ENCODE measurements at regions not wholly inside any gene's neighbourhood (a gene's known extent, or its start where the extent isn't known, plus 50 kb on each side); places are given as distances from the start of the nearest gene placed in this dataset.
A peak's percentile ranks its signal among the peaks of the same experiment; 100 is the strongest.

DNA sequence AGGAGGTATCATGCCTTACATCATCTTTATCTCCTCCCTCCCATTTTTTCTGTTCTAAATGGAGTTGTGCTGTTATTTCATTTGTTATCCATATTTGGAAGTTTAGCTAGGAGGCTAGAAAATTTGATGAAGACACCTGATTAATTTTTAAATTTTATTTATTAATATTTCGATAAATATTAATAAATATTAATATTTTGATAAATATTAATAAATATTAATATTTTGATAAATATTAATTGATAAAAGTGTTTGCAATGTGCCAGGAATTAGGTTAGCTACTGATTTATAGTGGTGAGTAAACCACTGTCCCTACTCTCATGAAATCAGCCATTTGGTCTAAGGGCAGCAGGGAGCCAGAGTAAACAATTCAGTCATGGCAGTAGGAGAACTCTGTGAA, 161.4 kb downstream of the GNAT3 start:
- Histone ChIP-seq H3K27me3 (ENCODE audit: control insufficient read depth in 3 of 3, insufficient read depth in 3 of 3, low read length in 3 of 3) (no peaks in the 10 kb centered on the region), H3K9ac (ENCODE audit: low read depth in 1 of 3, low read length in 3 of 3) (no peak overlapping the region), H3K27ac (ENCODE audit: low read depth, low read length) (no peak overlapping the region), H3K4me1 (ENCODE audit: control insufficient read depth in 3 of 3, insufficient read depth in 3 of 3, low read length in 3 of 3) (peaks cover 0 to 6% (median 0%) of the 10 kb centered on the region in 3 donors), H3K36me3 (ENCODE audit: control insufficient read depth in 3 of 3, insufficient read depth in 3 of 3, low read length in 3 of 3) (no peaks in the 10 kb centered on the region), H3K9me3 (ENCODE audit: control insufficient read depth in 3 of 3, low read length in 3 of 3) (no peaks in the 10 kb centered on the region), H3K4me3 (ENCODE audit: low read length in 3 of 3) (no peak overlapping the region)

DNA sequence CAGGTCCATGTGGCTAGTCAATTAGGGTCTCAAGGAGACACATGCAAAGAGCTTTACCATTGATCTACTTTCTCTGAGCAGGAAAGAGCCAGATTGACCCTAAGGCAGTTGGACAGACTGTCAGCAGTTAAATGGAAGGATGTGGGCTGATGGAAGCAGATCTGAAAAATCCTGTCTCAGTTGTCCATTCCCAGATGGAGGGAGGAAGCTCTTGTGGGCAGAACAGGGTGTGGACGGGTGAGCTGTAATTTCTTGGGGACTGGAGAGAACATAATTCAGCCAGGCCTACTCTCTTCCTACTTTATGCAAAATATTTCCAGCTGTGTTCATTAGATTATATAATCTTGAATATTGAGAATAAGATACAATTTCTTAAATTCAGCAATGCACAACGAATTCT, 163.6 kb downstream of the GNAT3 start:
- no peaks in the 10 kb centered on the region for H3K27me3 ChIP-seq (ENCODE audit: control insufficient read depth in 3 of 3, insufficient read depth in 3 of 3, low read length in 3 of 3)
- peaks cover 0 to 6% (median 0%) of the 10 kb centered on the region in 3 donors for H3K4me1 ChIP-seq (ENCODE audit: control insufficient read depth in 3 of 3, insufficient read depth in 3 of 3, low read length in 3 of 3)
- H3K9ac ChIP-seq (ENCODE audit: low read depth in 1 of 3, low read length in 3 of 3): no peak overlapping the region
- H3K36me3 ChIP-seq (ENCODE audit: control insufficient read depth in 3 of 3, insufficient read depth in 3 of 3, low read length in 3 of 3): no peaks in the 10 kb centered on the region
- H3K4me3 ChIP-seq (ENCODE audit: low read length in 3 of 3): no peak overlapping the region
- no peak overlapping the region for H3K27ac ChIP-seq (ENCODE audit: low read depth, low read length)
- H3K9me3 ChIP-seq (ENCODE audit: control insufficient read depth in 3 of 3, low read length in 3 of 3): no peaks in the 10 kb centered on the region

DNA sequence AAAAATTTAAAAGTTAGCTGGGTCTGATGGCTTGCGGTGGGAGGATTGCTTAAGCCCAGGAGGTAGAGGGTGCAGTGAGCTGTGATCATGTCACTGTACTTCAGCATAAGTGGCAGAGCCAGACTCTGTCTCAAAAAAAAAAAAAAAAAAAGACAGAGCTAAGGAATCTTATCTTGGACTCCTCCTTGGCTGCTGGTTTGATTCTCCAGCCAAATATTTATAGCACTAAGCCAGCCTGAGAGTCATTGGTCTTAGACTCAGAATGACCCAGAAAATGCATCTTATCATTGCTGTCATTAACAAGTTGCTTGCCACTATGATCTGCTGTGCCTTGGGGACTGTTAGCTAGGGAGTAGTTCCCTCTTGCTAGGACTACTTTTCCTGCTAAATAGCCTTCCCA, 164.7 kb downstream of the GNAT3 start:
- H3K36me3 ChIP-seq (ENCODE audit: control insufficient read depth in 3 of 3, insufficient read depth in 3 of 3, low read length in 3 of 3): no peaks in the 10 kb centered on the region
- H3K27me3 ChIP-seq (ENCODE audit: control insufficient read depth in 3 of 3, insufficient read depth in 3 of 3, low read length in 3 of 3): no peaks in the 10 kb centered on the region
- no peaks in the 10 kb centered on the region for H3K9me3 ChIP-seq (ENCODE audit: control insufficient read depth in 3 of 3, low read length in 3 of 3)
- peaks cover 0 to 6% (median 0%) of the 10 kb centered on the region in 3 donors for H3K4me1 ChIP-seq (ENCODE audit: control insufficient read depth in 3 of 3, insufficient read depth in 3 of 3, low read length in 3 of 3)
- no peak overlapping the region for H3K9ac ChIP-seq (ENCODE audit: low read depth in 1 of 3, low read length in 3 of 3)
- no peak overlapping the region for H3K27ac ChIP-seq (ENCODE audit: low read depth, low read length)
- H3K4me3 ChIP-seq (ENCODE audit: low read length in 3 of 3): no peak overlapping the region

DNA sequence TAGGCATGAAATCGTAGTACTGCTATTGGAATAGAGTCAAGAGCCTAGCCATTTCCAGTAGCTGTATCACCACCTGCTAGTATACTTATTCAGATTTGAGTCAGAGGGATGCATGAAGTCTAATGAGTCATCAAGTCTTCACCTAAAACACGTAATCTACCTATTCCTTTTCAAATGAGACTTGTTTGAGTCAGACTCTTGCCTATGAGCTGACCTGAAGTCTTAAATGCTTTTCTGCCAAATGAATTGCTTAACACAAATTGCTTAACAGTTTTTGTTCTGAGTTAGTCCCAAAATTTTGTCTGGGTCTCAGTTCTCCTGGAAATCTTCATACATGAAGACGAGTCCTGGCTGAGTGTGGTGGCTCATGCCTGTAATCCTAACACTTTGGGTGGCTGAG, 165.2 kb downstream of the GNAT3 start:
- peak overlapping the region in 2 of 3 donors; percentile 17 to 19 for H3K9ac ChIP-seq (ENCODE audit: low read depth in 1 of 3, low read length in 3 of 3)
- H3K9me3 ChIP-seq (ENCODE audit: control insufficient read depth in 3 of 3, low read length in 3 of 3): no peaks in the 10 kb centered on the region
- H3K27me3 ChIP-seq (ENCODE audit: control insufficient read depth in 3 of 3, insufficient read depth in 3 of 3, low read length in 3 of 3): no peaks in the 10 kb centered on the region
- no peaks in the 10 kb centered on the region for H3K36me3 ChIP-seq (ENCODE audit: control insufficient read depth in 3 of 3, insufficient read depth in 3 of 3, low read length in 3 of 3)
- H3K4me3 ChIP-seq (ENCODE audit: low read length in 3 of 3): no peak overlapping the region
- no peak overlapping the region for H3K27ac ChIP-seq (ENCODE audit: low read depth, low read length)
- peaks cover 0 to 6% (median 0%) of the 10 kb centered on the region in 3 donors for H3K4me1 ChIP-seq (ENCODE audit: control insufficient read depth in 3 of 3, insufficient read depth in 3 of 3, low read length in 3 of 3)

DNA sequence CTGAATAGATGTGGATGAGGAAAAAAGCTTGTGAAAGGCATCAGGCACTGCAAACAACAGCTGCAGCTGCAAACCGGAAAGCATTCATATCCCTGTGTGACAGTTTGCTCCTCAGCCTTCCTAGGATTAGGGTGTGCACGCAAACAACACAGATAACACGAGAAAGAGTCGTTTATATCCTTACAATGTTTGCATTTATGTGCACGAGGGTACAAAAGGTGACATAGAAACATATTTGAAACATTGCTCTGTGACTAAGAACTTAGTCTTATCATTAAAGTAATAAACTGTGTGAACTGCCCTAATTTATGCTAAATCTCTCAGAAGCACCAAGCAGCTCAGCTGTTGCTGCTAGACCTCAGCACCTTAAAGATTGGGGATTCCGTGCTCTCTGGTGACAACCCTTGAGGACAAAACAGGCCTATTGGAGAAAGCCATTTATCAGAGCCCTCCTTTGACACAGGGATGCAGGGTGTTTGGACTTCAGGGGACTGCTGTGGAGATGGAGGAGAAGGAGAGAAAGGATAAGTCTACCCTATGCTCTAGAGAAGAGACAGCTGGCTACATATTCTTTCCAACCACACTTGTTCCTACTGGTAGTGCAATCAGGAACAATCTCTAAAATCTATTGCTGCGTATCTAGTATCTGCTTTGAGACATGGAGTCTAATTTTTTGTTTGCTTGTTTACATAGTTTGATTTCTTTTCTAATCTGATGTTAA, 176.2 kb downstream of the GNAT3 start:
- no peaks in the 10 kb centered on the region for H3K27me3 ChIP-seq (ENCODE audit: control insufficient read depth in 3 of 3, insufficient read depth in 3 of 3, low read length in 3 of 3)
- no peaks in the 10 kb centered on the region for H3K4me1 ChIP-seq (ENCODE audit: control insufficient read depth in 3 of 3, insufficient read depth in 3 of 3, low read length in 3 of 3)
- H3K9ac ChIP-seq (ENCODE audit: low read depth in 1 of 3, low read length in 3 of 3): no peak overlapping the region
- no peaks in the 10 kb centered on the region for H3K9me3 ChIP-seq (ENCODE audit: control insufficient read depth in 3 of 3, low read length in 3 of 3)
- H3K27ac ChIP-seq (ENCODE audit: low read depth, low read length): no peak overlapping the region
- peak overlapping the region in 1 of 3 donors; percentile 34 for H3K4me3 ChIP-seq (ENCODE audit: low read length in 3 of 3)
- no peaks in the 10 kb centered on the region for H3K36me3 ChIP-seq (ENCODE audit: control insufficient read depth in 3 of 3, insufficient read depth in 3 of 3, low read length in 3 of 3)

DNA sequence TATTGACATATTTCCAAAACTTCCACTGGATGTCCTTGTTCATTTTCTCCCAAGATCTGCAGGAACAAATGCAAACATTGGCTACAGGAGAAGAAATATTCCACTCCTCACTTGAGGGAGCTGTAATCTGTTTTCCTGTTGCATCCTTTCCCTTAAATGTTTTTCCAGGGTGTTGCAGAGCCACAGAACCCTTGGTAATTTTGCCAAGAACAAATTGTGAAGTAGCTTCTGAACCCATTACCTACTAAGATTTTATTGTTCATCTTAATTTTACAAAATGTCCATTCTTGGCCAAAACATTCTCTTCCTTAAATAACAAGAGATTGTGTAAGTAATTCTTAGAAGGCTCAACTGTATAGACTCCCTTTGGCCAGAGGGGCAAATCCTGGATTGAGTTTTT, 177.0 kb downstream of the GNAT3 start:
- Histone ChIP-seq H3K9me3 (ENCODE audit: control insufficient read depth in 3 of 3, low read length in 3 of 3) (no peaks in the 10 kb centered on the region), H3K27me3 (ENCODE audit: control insufficient read depth in 3 of 3, insufficient read depth in 3 of 3, low read length in 3 of 3) (no peaks in the 10 kb centered on the region), H3K9ac (ENCODE audit: low read depth in 1 of 3, low read length in 3 of 3) (no peak overlapping the region), H3K4me3 (ENCODE audit: low read length in 3 of 3) (no peak overlapping the region), H3K4me1 (ENCODE audit: control insufficient read depth in 3 of 3, insufficient read depth in 3 of 3, low read length in 3 of 3) (no peaks in the 10 kb centered on the region), H3K27ac (ENCODE audit: low read depth, low read length) (no peak overlapping the region), H3K36me3 (ENCODE audit: control insufficient read depth in 3 of 3, insufficient read depth in 3 of 3, low read length in 3 of 3) (no peaks in the 10 kb centered on the region)

DNA sequence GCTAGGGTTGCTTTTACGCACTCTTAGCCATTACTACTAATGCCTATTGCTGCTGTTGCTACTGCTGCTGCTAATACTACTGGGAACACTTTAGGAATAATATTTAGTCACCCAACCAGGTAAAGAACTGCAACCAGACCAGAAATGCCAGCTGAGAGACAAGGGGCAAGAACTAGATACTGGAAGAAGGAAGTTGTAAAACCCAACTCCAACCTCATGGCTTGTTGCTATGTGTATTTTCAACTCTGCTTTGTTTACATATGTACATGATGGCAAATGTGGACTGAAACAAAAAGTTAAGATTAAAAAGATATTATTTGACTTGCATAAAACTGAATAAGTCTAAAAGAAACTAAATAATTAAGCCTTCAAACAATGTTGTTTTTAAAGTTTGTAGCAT, 177.7 kb downstream of the GNAT3 start:
- H3K4me1 ChIP-seq (ENCODE audit: control insufficient read depth in 3 of 3, insufficient read depth in 3 of 3, low read length in 3 of 3): no peaks in the 10 kb centered on the region
- H3K4me3 ChIP-seq (ENCODE audit: low read length in 3 of 3): no peak overlapping the region
- H3K27ac ChIP-seq (ENCODE audit: low read depth, low read length): no peak overlapping the region
- H3K9ac ChIP-seq (ENCODE audit: low read depth in 1 of 3, low read length in 3 of 3): no peak overlapping the region
- no peaks in the 10 kb centered on the region for H3K27me3 ChIP-seq (ENCODE audit: control insufficient read depth in 3 of 3, insufficient read depth in 3 of 3, low read length in 3 of 3)
- H3K9me3 ChIP-seq (ENCODE audit: control insufficient read depth in 3 of 3, low read length in 3 of 3): no peaks in the 10 kb centered on the region
- H3K36me3 ChIP-seq (ENCODE audit: control insufficient read depth in 3 of 3, insufficient read depth in 3 of 3, low read length in 3 of 3): no peaks in the 10 kb centered on the region

DNA sequence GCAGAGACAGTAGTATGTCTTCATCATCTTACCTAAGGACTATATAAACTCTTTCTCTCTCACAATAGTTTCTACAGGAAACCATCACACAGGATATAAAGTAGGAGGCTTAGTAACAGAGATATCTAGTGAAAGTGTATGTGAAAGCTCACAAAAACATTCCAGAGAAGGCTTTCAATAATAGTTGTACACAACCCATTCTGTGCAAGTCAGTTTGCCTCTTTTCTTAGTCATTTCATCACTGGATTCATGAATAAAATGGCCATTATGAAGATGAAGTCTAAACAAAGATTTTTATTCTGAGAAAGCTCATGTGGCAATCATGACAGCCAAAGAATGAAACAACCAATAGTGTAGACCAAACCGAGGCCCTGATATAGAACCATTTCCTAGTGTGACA, 178.8 kb downstream of the GNAT3 start:
- no peak overlapping the region for H3K9ac ChIP-seq (ENCODE audit: low read depth in 1 of 3, low read length in 3 of 3)
- no peak overlapping the region for H3K27ac ChIP-seq (ENCODE audit: low read depth, low read length)
- H3K36me3 ChIP-seq (ENCODE audit: control insufficient read depth in 3 of 3, insufficient read depth in 3 of 3, low read length in 3 of 3): no peaks in the 10 kb centered on the region
- no peak overlapping the region for H3K4me3 ChIP-seq (ENCODE audit: low read length in 3 of 3)
- H3K27me3 ChIP-seq (ENCODE audit: control insufficient read depth in 3 of 3, insufficient read depth in 3 of 3, low read length in 3 of 3): no peaks in the 10 kb centered on the region
- no peaks in the 10 kb centered on the region for H3K4me1 ChIP-seq (ENCODE audit: control insufficient read depth in 3 of 3, insufficient read depth in 3 of 3, low read length in 3 of 3)
- H3K9me3 ChIP-seq (ENCODE audit: control insufficient read depth in 3 of 3, low read length in 3 of 3): no peaks in the 10 kb centered on the region

DNA sequence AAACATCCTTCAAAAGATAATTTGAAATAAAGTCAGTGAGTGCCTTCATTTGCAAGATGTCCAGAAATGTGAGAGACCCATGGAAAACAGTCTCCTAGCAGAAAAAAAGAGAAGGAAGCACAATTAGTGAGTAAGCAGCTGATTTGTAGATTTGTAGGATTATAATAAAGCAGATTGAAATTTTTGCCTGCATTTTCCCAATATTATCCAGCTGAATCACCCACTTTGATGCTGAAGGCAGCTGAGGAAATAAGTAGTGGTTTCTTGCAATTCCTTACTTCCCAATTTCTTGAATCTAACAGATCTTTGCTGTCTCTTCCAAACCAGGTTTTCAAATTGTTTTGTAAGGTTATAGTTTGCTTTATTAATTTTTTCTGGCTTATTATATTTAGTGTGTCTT, 181.4 kb downstream of the GNAT3 start:
- Histone ChIP-seq H3K9me3 (ENCODE audit: control insufficient read depth in 3 of 3, low read length in 3 of 3) (no peaks in the 10 kb centered on the region), H3K4me3 (ENCODE audit: low read length in 3 of 3) (no peak overlapping the region), H3K9ac (ENCODE audit: low read depth in 1 of 3, low read length in 3 of 3) (no peak overlapping the region), H3K36me3 (ENCODE audit: control insufficient read depth in 3 of 3, insufficient read depth in 3 of 3, low read length in 3 of 3) (no peaks in the 10 kb centered on the region), H3K27me3 (ENCODE audit: control insufficient read depth in 3 of 3, insufficient read depth in 3 of 3, low read length in 3 of 3) (no peaks in the 10 kb centered on the region), H3K4me1 (ENCODE audit: control insufficient read depth in 3 of 3, insufficient read depth in 3 of 3, low read length in 3 of 3) (no peaks in the 10 kb centered on the region), H3K27ac (ENCODE audit: low read depth, low read length) (no peak overlapping the region)

DNA sequence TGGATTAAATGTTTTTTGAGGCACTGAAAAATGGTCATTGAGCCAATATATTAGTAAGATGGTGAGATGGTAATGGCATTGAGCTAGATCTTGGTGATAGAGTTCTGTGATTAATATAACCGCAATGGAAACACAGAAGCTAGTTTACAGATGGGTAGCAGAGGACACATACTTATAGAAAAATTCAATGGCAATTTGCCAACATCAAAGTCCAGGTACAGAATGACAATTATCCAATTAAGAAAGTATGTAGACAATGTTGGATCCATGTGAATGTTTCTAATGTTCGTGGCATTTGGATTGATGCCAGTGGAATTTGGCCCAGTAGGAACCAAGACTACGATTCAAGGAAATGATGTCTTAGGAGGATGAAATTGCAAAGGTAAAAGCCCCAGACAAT, 187.8 kb downstream of the GNAT3 start:
- Histone ChIP-seq H3K4me3 (ENCODE audit: low read length in 3 of 3) (no peak overlapping the region), H3K27ac (ENCODE audit: low read depth, low read length) (no peak overlapping the region), H3K27me3 (ENCODE audit: control insufficient read depth in 3 of 3, insufficient read depth in 3 of 3, low read length in 3 of 3) (no peaks in the 10 kb centered on the region), H3K9me3 (ENCODE audit: control insufficient read depth in 3 of 3, low read length in 3 of 3) (no peaks in the 10 kb centered on the region), H3K36me3 (ENCODE audit: control insufficient read depth in 3 of 3, insufficient read depth in 3 of 3, low read length in 3 of 3) (no peaks in the 10 kb centered on the region), H3K9ac (ENCODE audit: low read depth in 1 of 3, low read length in 3 of 3) (no peak overlapping the region), H3K4me1 (ENCODE audit: control insufficient read depth in 3 of 3, insufficient read depth in 3 of 3, low read length in 3 of 3) (no peaks in the 10 kb centered on the region)
